ENCODE measurements at regions not wholly inside any gene's neighbourhood (a gene's known extent, or its start where the extent isn't known, plus 50 kb on each side); places are given as distances from the start of the nearest gene placed in this dataset.

DNA sequence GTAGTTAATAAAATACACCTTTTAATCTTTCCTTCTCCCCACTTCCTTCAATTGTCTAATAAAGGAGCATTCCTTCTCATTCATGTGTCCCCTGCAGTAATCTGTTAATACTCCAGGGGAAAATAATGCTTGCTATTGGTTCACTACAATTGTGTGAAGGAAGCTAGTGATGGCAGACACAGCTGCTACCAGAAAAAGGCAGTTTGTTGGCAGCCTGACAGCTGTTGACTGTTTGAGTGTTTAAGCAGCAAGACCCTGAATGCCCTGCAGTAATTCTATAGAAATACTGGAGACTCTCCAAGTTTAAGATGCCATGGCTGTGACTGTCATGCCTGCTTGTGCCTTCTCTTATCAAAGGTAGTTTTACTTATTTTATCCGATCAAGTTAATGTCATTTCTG lies 359.5 kb downstream of the C4orf33 start:
- TF ChIP-seq, protein P1, sequence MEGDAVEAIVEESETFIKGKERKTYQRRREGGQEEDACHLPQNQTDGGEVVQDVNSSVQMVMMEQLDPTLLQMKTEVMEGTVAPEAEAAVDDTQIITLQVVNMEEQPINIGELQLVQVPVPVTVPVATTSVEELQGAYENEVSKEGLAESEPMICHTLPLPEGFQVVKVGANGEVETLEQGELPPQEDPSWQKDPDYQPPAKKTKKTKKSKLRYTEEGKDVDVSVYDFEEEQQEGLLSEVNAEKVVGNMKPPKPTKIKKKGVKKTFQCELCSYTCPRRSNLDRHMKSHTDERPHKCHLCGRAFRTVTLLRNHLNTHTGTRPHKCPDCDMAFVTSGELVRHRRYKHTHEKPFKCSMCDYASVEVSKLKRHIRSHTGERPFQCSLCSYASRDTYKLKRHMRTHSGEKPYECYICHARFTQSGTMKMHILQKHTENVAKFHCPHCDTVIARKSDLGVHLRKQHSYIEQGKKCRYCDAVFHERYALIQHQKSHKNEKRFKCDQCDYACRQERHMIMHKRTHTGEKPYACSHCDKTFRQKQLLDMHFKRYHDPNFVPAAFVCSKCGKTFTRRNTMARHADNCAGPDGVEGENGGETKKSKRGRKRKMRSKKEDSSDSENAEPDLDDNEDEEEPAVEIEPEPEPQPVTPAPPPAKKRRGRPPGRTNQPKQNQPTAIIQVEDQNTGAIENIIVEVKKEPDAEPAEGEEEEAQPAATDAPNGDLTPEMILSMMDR (IDR thresholded peaks at IDR 0.05): no peak
- TF ChIP-seq ZFX (IDR thresholded peaks at IDR 0.05; ENCODE audit: borderline replicate concordance): no peak
